Mucosa of descending colon (tissue), 3 donors: ENCODE measurements at regions not wholly inside any gene's neighbourhood (a gene's known extent, or its start where the extent isn't known, plus 50 kb on each side); places are given as distances from the start of the nearest gene placed in this dataset.
"Not testable (repeated sequence)": the region's sequence is repeated elsewhere in the genome, so short reads cannot be mapped to it uniquely, and the experiment has no call there.

Source experiments
- ATAC-seq: fragments of 200-7000 bp; cut with Tn5 transposase; one replicate; pipeline ENCODE4 v1.9.1; 2020; ENCODE audit warnings: mild to moderate bottlenecking, moderate library complexity
- DNase-seq, 3 donors: peaks; one replicate each; pipeline ENCODE4 v3.0.0-alpha.2; 2020
- H3K36me3 ChIP-seq: fragments of 200-600 bp; one replicate; pipeline ENCODE4 v1.8.0; 2021; ENCODE audit warnings: low read depth, mild to moderate bottlenecking
- H3K4me1 ChIP-seq: fragments of 200-600 bp; one replicate; pipeline ENCODE4 v1.8.0; 2021; ENCODE audit warnings: low read depth, mild to moderate bottlenecking
- H3K4me3 ChIP-seq: fragments of 200-600 bp; one replicate; pipeline ENCODE4 v1.8.0; 2021; ENCODE audit warnings: mild to moderate bottlenecking
- H3K9me3 ChIP-seq: fragments of 200-600 bp; one replicate; pipeline ENCODE4 v1.8.0; 2021; ENCODE audit warnings: mild to moderate bottlenecking
- intact Hi-C, 2 donors: fragments of 100-400 bp; cut with DNase I in 1 of 2; cut with micrococcal nuclease in 1 of 2; formaldehyde crosslinking; loops; one replicate each; pipeline versions ENCODE4 v1.11.0 to v1.11.1; 2022; cut with DNase I, micrococcal nuclease
- TF ChIP-seq, protein P1 (sequence below): fragments of 200-600 bp; IDR thresholded peaks from one replicate; pipeline ENCODE4 v1.8.0; 2022; ENCODE audit warnings: antibody characterized with exemption, mild to moderate bottlenecking
- donor health status: DM: no; HTN: no; CAD: no; lungs with moderate emphysema.
- donor health status: DM: no; HTN: no; CAD: no.
- donor health status: DM: no; HTN: yes; CAD: no.

DNA sequence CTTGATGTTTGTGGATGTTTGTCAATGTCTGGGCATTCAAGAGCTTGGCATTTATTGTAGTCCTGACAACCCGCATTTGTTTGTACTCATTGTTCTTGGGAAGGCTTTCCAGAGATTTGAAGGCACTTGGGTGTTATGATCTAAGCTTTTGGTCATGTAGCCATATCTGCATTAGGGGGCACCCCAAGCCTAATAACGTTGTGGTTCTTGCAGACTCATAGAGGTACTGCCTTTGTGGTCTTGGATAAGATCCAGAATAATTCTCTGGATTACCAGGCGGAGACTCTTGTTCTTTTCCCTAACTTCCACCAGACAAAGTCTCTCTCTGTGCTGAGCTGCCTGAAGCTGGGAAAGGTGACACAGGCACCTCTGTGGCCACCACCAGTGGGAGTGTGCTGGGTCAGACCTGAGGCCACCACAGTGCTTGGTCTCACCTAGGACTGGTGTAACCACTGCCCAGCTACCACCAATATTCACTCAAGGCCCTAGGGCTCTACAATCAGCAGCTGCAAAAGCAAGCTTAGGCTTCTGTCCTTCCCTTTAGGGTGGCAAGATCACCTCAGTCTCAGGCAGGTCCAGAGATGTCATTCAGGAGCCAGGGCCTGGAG lies 144.4 kb upstream of the TAS2R1 start:
- no peak for ATAC-seq
- peak in 1 of 3 donors; percentile 17 for DNase-seq
- Histone ChIP-seq H3K9me3 (no peaks in the 10 kb centered on the region), H3K36me3 (no peaks in the 10 kb centered on the region), H3K4me1 (no peaks in the 10 kb centered on the region), H3K4me3 (no peak overlapping the region)
- intact Hi-C loops: no loop called here
- TF ChIP-seq, protein P1, sequence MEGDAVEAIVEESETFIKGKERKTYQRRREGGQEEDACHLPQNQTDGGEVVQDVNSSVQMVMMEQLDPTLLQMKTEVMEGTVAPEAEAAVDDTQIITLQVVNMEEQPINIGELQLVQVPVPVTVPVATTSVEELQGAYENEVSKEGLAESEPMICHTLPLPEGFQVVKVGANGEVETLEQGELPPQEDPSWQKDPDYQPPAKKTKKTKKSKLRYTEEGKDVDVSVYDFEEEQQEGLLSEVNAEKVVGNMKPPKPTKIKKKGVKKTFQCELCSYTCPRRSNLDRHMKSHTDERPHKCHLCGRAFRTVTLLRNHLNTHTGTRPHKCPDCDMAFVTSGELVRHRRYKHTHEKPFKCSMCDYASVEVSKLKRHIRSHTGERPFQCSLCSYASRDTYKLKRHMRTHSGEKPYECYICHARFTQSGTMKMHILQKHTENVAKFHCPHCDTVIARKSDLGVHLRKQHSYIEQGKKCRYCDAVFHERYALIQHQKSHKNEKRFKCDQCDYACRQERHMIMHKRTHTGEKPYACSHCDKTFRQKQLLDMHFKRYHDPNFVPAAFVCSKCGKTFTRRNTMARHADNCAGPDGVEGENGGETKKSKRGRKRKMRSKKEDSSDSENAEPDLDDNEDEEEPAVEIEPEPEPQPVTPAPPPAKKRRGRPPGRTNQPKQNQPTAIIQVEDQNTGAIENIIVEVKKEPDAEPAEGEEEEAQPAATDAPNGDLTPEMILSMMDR: no peak

DNA sequence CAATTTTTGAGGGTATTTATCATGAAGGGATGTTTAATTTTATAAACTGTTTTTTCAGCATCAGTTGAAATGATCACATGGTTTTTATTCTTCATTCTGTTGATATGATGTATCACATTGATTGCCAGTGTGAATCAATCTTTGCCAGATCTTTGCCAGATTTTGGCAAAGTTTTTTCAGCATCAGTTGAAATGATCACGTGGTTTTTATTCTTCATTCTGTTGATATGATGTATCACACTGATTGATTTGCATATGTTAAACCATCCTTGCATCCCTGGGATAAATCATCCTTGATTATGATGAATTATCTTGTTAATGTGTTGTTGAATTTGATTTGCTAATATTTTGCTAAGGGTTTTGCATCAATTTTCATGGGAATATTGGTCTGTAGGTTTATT lies 140.9 kb upstream of the TAS2R1 start:
- Histone ChIP-seq H3K9me3 (no peaks in the 10 kb centered on the region), H3K4me1 (no peaks in the 10 kb centered on the region), H3K36me3 (no peaks in the 10 kb centered on the region), H3K4me3 (no peak overlapping the region)
- ATAC-seq: no peak
- intact Hi-C loops: no loop called here
- DNase-seq: no peak
- TF ChIP-seq, protein P1: no peak

DNA sequence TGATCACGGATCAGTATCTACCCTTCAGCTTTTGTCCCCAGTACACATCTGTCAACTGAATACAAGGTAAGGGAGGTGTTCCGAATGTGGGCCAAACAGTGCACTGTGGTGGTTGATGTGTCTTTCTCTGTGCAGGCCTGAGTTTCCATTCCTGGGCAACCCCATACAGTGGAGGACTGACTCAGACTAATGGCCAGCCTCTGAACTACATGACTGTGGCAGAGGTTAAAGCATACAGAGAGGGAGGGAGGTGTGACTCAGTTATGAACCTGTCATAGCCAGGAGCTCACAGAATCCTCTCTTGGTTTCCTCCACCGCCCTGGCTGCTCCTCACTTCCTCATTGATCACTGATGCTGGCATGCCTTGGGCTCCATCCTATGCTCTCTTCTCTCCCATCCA lies 136.4 kb upstream of the TAS2R1 start:
- TF ChIP-seq, protein P1: no peak
- intact Hi-C loops: no loop called here
- ATAC-seq: peak; percentile 38

DNA sequence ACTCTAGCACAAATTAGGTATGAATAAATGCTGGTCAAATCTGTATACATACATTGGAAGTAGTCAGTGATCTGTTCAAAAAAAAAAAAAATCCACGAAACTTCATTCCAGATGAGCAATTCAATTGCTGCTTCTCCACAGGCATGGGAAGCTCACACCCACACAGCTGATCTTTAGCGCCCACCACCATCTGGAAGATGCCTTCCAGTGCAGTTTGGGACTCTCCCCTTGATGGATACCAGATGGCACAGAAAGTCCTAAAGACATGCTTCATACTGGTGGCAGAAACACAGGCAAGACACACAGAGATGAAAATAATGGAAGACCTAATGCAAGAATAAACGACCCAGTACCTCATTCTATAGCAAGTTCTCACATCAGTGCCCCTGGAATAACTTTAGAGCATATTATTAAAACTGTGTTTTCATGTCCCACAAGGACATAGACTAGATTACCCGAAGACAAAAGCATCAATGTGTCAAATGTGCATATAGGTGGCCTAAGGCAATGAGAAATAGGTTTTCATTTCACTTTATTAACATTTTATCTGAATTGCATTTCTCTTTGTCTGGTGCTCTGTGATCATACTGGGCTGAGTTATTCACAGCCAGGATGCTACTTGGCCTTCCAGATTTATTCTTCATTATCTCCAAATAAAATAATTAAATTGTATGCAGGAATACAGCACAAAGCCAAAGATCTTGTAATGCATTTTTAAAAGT lies 135.4 kb upstream of the TAS2R1 start:
- Histone ChIP-seq H3K4me1 (no peaks in the 10 kb centered on the region), H3K36me3 (no peaks in the 10 kb centered on the region), H3K9me3 (no peaks in the 10 kb centered on the region), H3K4me3 (no peak overlapping the region)
- TF ChIP-seq, protein P1: no peak
- intact Hi-C loops: no loop called here
- DNase-seq (no peak), ATAC-seq (no peak)

More for the DNA sequence above, 136.4 kb upstream of the TAS2R1 start:
- Histone ChIP-seq H3K4me3 (no peak overlapping the region), H3K9me3 (no peaks in the 10 kb centered on the region), H3K36me3 (no peaks in the 10 kb centered on the region), H3K4me1 (no peaks in the 10 kb centered on the region)
- no peak for DNase-seq

DNA sequence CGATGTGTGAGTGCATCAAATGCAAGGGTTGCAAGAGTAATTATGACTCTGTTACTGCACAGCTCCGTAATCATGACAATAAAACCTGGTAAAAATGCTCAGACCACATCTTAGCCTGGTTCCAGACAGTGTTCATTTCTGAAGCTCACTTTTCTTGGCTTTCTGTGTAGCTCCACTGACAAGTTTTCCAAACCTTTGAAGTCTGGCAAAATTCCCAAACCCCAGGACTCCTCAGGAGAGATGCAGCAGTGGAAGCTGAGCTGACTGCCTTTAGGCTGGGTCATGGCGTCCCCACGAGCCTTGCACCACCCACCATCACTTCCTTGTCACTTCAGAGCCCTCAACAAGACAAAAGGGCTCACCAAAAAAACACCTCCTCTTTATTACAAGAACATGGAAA lies 131.6 kb upstream of the TAS2R1 start:
- no peak for DNase-seq
- Histone ChIP-seq H3K4me3 (no peak overlapping the region), H3K9me3 (no peaks in the 10 kb centered on the region), H3K4me1 (no peaks in the 10 kb centered on the region), H3K36me3 (no peaks in the 10 kb centered on the region)
- intact Hi-C loops: no loop called here
- ATAC-seq: no peak
- TF ChIP-seq, protein P1: no peak

DNA sequence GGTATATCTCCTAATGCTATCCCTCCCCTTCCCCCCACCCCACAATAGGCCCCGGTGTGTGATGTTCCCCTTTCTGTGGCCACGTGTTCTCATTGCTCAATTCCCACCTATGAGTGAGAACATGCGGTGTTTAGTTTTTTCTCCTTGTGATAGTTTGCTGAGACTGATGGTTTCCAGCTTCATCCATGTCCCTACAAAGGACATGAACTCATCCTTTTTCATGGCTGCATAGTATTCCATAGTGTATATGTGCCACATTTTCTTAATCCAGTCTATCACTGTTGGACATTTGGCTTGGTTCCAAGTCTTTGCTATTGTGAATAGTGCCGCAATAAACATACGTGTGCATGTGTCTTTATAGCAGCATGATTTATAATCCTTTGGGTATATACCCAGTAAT lies 122.5 kb upstream of the TAS2R1 start:
- not testable (repeated sequence) for H3K4me3 ChIP-seq, H3K9me3 ChIP-seq

More for the DNA sequence above, 122.5 kb upstream of the TAS2R1 start:
- intact Hi-C loops, H3K36me3 ChIP-seq, H3K4me1 ChIP-seq, DNase-seq, ATAC-seq: not testable (repeated sequence)
